Uterus (tissue), 3 donors: ENCODE measurements at regions not wholly inside any gene's neighbourhood (a gene's known extent, or its start where the extent isn't known, plus 50 kb on each side); places are given as distances from the start of the nearest gene placed in this dataset.

Experiments
- DNase-seq, 2 donors: peaks; one replicate each; pipeline ENCODE4 v3.0.0-alpha.2; 2019 to 2020
- H3K27ac ChIP-seq, 2 donors: fragments of 200-600 bp; sonication (generic); 1 replicate in 1 of 2; 2 replicates in 1 of 2; pipeline ENCODE4 v1.5.1; 2016 to 2018
- H3K27me3 ChIP-seq, 2 donors: fragments of 200-600 bp; sonication (generic); one replicate each; pipeline ENCODE4 v1.5.1; 2018 to 2019; ENCODE audit warnings: control low read depth in 1 of 2
- H3K36me3 ChIP-seq, 2 donors: fragments of 200-600 bp; sonication (generic); one replicate each; pipeline ENCODE4 v1.5.1; 2019; ENCODE audit warnings: control low read depth in 1 of 2
- H3K4me1 ChIP-seq, 2 donors: fragments of 200-600 bp; sonication (generic); one replicate each; pipeline ENCODE4 v1.5.1; 2018 to 2019; ENCODE audit warnings: control low read depth in 1 of 2
- H3K4me3 ChIP-seq, 2 donors: fragments of 200-600 bp; sonication (generic); 1 replicate in 1 of 2; 2 replicates in 1 of 2; pipeline ENCODE4 v1.5.1; 2018 to 2019; ENCODE audit warnings: mild to moderate bottlenecking in 1 of 2
- H3K9me3 ChIP-seq, 2 donors: fragments of 200-600 bp; sonication (generic); one replicate each; pipeline ENCODE4 v1.5.1; 2019; ENCODE audit warnings: control low read depth in 1 of 2
- CTCF ChIP-seq, 4 experiments: fragments of 200-600 bp in 2 of 4; fragments of 450-650 bp in 2 of 4; sonication (generic) in 2 of 4; IDR thresholded peaks; one replicate each; pipeline ENCODE4 v1.5.1; 2016 to 2019; ENCODE audit warnings: antibody characterized with exemption in 4 of 4, mild to moderate bottlenecking in 2 of 4, moderate library complexity in 1 of 4
- POLR2A ChIP-seq, 2 donors: fragments of 450-650 bp; IDR thresholded peaks; one replicate each; pipeline ENCODE4 v1.6.1; 2016; ENCODE audit warnings: antibody characterized with exemption in 2 of 2, mild to moderate bottlenecking in 1 of 2, moderate library complexity in 1 of 2
- intact Hi-C: fragments of 100-400 bp; cut with DNase I; formaldehyde crosslinking; loops from one replicate; pipeline ENCODE4 v1.15.1; 2023; ENCODE audit warnings: low total_unique reads
- donor health status: DM: yes; HTN: yes; CAD: no.

- no peak for TF ChIP-seq CTCF (IDR thresholded peaks at IDR 0.05)
- TF ChIP-seq POLR2A (IDR thresholded peaks at IDR 0.05), result no peak
- H3K9me3 ChIP-seq, result no peaks in the 10 kb centered on the region
- no peaks in the 10 kb centered on the region for H3K36me3 ChIP-seq
- intact Hi-C loops, result no loop called here
- H3K27me3 ChIP-seq, result no peaks in the 10 kb centered on the region
- no peak overlapping the region for H3K27ac ChIP-seq
- no peak for DNase-seq
- H3K4me3 ChIP-seq, result no peak overlapping the region
- H3K4me1 ChIP-seq, result no peaks in the 10 kb centered on the region
Measured at GRCh38 chr10:36720895-36721294, 404.5 kb upstream of the ANKRD30A start.

DNA sequence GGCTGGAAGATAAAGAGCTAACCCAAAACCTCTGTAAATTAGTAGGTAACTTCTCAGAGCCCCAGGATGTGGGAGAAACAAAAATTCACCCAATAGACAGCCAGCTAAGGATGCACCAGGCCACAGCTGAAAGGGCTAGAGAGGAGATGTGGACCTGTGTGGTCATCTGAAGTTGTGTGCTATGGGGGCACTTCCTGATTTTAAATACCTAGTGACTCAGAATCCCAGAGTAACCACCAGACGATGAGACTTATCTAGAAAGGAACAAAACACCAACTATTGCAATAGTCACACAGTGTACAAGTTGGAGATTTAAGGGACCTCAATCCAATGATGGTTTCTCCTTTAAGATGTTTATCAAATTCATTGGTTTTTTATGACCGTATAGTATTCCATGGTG is 408.3 kb upstream of the ANKRD30A start:
- no peak for TF ChIP-seq POLR2A (IDR thresholded peaks at IDR 0.05)
- TF ChIP-seq CTCF (IDR thresholded peaks at IDR 0.05), result no peak
- no peak overlapping the region for H3K27ac ChIP-seq
- no peaks in the 10 kb centered on the region for H3K27me3 ChIP-seq
- intact Hi-C loops, result no loop called here
- no peaks in the 10 kb centered on the region for H3K36me3 ChIP-seq
- H3K9me3 ChIP-seq, result no peaks in the 10 kb centered on the region
- no peak overlapping the region for H3K4me3 ChIP-seq
- H3K4me1 ChIP-seq, result no peaks in the 10 kb centered on the region
- DNase-seq, result no peak

DNA sequence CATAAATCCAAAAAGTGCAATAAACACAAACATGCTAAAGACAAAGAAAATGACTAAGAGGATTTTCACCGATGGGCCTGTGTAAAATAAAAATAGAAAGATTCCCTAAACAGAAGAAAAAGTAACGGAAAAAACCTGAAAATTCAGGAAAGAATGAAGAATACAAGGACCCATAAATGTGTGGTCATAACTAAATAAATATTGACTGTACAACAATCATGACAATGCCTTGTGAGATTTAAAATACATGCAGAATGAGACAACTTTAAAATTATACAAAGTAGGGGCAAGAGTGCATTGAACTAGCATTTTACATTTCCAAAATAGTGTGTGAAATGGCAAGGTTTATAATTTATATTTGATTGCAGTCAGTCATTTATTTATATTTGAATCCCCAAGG is 409.1 kb upstream of the ANKRD30A start:
- H3K4me3 ChIP-seq, result no peak overlapping the region
- intact Hi-C loops, result no loop called here
- no peaks in the 10 kb centered on the region for H3K9me3 ChIP-seq
- H3K27me3 ChIP-seq, result no peaks in the 10 kb centered on the region
- H3K4me1 ChIP-seq, result no peaks in the 10 kb centered on the region
- no peaks in the 10 kb centered on the region for H3K36me3 ChIP-seq
- no peak for DNase-seq
- H3K27ac ChIP-seq, result no peak overlapping the region
- TF ChIP-seq CTCF (IDR thresholded peaks at IDR 0.05) (no peak), POLR2A (IDR thresholded peaks at IDR 0.05) (no peak)

GRCh38 chr10:36712695-36713094 is 412.7 kb upstream of the ANKRD30A start:
- Histone ChIP-seq H3K36me3 (no peaks in the 10 kb centered on the region), H3K27ac (no peak overlapping the region), H3K27me3 (no peaks in the 10 kb centered on the region), H3K4me3 (no peak overlapping the region), H3K9me3 (no peaks in the 10 kb centered on the region), H3K4me1 (no peaks in the 10 kb centered on the region)
- TF ChIP-seq CTCF (IDR thresholded peaks at IDR 0.05), result no peak
- no peak for TF ChIP-seq POLR2A (IDR thresholded peaks at IDR 0.05)
- DNase-seq, result no peak
- intact Hi-C loops, result no loop called here

GRCh38 chr10:36711361-36711760 is 414.0 kb upstream of the ANKRD30A start:
- no peaks in the 10 kb centered on the region for H3K36me3 ChIP-seq
- no peaks in the 10 kb centered on the region for H3K4me1 ChIP-seq
- no peaks in the 10 kb centered on the region for H3K9me3 ChIP-seq
- intact Hi-C loops, result no loop called here
- H3K27me3 ChIP-seq, result no peaks in the 10 kb centered on the region
- no peak overlapping the region for H3K4me3 ChIP-seq
- no peak overlapping the region for H3K27ac ChIP-seq
- TF ChIP-seq POLR2A (IDR thresholded peaks at IDR 0.05), result no peak
- TF ChIP-seq CTCF (IDR thresholded peaks at IDR 0.05), result no peak
- no peak for DNase-seq
